ENCODE measurements at regions not wholly inside any gene's neighbourhood (a gene's known extent, or its start where the extent isn't known, plus 50 kb on each side); places are given as distances from the start of the nearest gene placed in this dataset.

DNA sequence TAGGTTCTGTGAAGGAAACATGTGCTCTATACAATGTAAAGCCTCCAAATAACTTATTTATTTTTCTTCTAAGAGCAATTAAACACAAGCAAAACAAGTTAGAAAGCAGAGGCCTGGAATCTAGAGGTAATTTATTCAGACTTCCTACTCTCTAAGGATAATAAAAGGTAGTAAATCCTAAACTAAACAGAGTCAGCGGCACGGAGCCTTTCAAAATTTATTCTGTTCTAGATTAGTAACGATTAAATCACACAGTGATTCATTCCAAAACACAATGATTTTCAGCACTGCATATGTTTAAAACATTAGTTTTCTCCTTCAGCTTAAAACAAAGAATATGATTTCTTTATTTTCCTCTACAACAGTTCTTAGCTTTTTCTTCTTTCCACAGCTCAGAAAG lies 160.9 kb downstream of the FBXO15 start:
- H3K9me3 Mint-ChIP-seq = peaks cover 8% of the 10 kb centered on the region
- H3K27ac Mint-ChIP-seq = peak overlapping the region in 2 of 3 experiments; percentile 4 to 59
- peaks cover 8% of the 10 kb centered on the region for H3K27me3 Mint-ChIP-seq (ENCODE audit: low read depth)
- H3K36me3 Mint-ChIP-seq (ENCODE audit: low read depth) = no peaks in the 10 kb centered on the region
- peaks cover 15% of the 10 kb centered on the region for H3K4me1 Mint-ChIP-seq
- H3K4me3 Mint-ChIP-seq = no peak overlapping the region
- TF ChIP-seq, protein P1, sequence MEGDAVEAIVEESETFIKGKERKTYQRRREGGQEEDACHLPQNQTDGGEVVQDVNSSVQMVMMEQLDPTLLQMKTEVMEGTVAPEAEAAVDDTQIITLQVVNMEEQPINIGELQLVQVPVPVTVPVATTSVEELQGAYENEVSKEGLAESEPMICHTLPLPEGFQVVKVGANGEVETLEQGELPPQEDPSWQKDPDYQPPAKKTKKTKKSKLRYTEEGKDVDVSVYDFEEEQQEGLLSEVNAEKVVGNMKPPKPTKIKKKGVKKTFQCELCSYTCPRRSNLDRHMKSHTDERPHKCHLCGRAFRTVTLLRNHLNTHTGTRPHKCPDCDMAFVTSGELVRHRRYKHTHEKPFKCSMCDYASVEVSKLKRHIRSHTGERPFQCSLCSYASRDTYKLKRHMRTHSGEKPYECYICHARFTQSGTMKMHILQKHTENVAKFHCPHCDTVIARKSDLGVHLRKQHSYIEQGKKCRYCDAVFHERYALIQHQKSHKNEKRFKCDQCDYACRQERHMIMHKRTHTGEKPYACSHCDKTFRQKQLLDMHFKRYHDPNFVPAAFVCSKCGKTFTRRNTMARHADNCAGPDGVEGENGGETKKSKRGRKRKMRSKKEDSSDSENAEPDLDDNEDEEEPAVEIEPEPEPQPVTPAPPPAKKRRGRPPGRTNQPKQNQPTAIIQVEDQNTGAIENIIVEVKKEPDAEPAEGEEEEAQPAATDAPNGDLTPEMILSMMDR (IDR thresholded peaks at IDR 0.05; ENCODE audit: unreplicated experiment in 3 of 3) = no peak

DNA sequence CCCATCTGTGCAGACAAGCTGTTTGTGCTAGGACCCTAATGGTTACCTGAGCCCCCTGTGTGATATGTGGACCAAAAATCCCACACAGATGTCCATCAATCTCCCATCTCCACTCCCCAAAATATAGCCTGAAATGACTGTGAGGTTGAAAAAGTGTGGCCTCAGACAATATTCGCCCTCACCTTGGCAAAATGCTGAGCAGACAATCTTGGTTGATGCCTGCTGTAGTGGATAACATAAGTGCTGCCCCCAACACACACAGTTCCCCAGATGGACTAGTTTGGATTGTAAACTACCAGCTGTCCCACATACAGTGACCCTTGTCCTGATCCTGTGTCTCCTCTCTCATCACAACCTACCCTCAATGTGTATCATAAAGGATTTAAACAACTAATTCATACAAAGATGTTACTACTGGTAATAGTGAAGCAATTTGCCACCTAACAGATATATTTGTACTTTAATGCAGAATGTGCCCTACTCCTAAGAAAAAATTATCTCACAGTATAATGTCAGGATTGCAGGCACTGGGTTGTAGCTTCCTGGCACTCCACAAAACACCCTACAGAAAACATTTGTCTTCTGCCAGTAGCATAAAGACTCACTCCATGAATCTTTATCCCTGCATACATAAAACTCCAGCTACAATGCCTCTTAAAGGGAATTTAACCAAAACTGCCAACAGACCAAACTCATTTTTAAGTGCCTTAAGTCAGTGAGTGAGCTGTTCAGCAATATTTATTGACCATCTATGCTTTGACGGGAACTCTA lies 161.6 kb downstream of the FBXO15 start:
- no peaks in the 10 kb centered on the region for H3K36me3 Mint-ChIP-seq (ENCODE audit: low read depth)
- TF ChIP-seq, protein P1 (IDR thresholded peaks at IDR 0.05; ENCODE audit: unreplicated experiment in 3 of 3) = no peak

DNA sequence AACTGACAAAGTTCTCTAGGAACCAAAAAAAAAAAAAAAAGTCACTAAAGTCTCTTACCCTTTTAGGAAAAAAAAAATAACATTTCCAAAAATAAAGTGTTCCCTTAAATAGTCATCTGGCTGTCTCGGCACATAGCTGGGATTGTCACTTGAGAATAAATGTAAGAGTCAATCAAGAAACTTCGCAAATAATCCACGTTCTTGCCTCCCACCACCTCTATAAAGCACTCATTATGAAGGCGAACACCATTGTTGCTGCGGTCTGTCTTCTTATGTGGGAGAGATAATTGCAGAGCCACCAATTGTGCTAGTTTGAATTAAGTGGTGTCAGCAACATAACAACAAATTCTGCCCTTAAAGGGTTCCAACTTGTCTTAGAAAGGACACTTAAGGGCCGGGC lies 163.7 kb downstream of the FBXO15 start:
- Mint-ChIP-seq H3K4me1 (peaks cover 25% of the 10 kb centered on the region), H3K9me3 (peaks cover 8% of the 10 kb centered on the region), H3K36me3 (ENCODE audit: low read depth) (no peaks in the 10 kb centered on the region), H3K27ac (no peak overlapping the region), H3K4me3 (no peak overlapping the region), H3K27me3 (ENCODE audit: low read depth) (peaks cover 8% of the 10 kb centered on the region)
- TF ChIP-seq, protein P1 (IDR thresholded peaks at IDR 0.05; ENCODE audit: unreplicated experiment in 3 of 3) = no peak

More for the DNA sequence above, 161.6 kb downstream of the FBXO15 start:
- Mint-ChIP-seq H3K27me3 (ENCODE audit: low read depth) (peaks cover 8% of the 10 kb centered on the region), H3K4me1 (peaks cover 19% of the 10 kb centered on the region), H3K4me3 (no peak overlapping the region), H3K9me3 (peaks cover 8% of the 10 kb centered on the region), H3K27ac (peak overlapping the region in 2 of 3 experiments; percentile 4 to 59)

DNA sequence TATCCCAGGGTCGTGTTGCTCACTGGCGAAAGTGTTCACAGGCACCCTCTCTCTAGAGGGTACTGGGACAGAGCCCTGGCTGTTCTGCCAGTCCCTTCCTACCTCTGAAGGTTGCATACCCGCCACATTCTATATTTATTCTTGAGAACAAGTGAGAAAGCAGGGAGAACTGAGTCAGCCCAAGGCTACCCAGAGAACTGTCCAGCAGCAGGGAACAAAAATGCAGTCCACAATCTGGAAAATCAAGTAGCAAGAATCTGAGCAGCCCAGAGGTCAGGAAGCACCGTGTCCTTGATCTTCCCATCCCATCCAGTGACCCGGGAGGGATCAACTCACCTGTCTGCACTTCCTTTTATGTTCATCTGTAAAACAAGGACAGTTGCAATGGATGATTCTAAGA lies 164.1 kb downstream of the FBXO15 start:
- Mint-ChIP-seq H3K36me3 (ENCODE audit: low read depth) (no peaks in the 10 kb centered on the region), H3K4me1 (peaks cover 25% of the 10 kb centered on the region), H3K27ac (no peak overlapping the region), H3K9me3 (peaks cover 8% of the 10 kb centered on the region), H3K27me3 (ENCODE audit: low read depth) (peaks cover 8% of the 10 kb centered on the region), H3K4me3 (no peak overlapping the region)
- TF ChIP-seq, protein P1 (IDR thresholded peaks at IDR 0.05; ENCODE audit: unreplicated experiment in 3 of 3) = no peak

DNA sequence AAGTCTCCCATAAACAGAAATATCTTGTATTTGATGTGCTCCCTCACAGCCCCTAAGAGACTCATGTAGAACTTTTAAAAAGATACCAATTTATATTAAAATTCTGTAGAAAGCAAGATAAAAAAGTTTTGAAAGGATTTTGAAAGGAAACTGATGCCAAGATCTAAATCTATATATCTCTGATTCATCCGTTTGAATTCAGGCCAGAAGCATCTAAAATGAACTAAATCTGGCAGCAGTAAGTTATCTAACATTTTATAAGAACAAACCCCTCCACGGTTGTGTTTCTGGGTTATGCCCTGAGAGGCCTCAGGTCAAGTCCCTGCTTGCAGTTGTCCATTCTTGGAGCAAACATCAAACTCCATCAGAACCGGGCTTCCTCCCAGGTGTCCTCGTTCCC lies 165.8 kb downstream of the FBXO15 start:
- Mint-ChIP-seq H3K9me3 (no peaks in the 10 kb centered on the region), H3K27me3 (ENCODE audit: low read depth) (peaks cover 8% of the 10 kb centered on the region), H3K36me3 (ENCODE audit: low read depth) (no peaks in the 10 kb centered on the region), H3K4me1 (peaks cover 20% of the 10 kb centered on the region), H3K4me3 (no peak overlapping the region), H3K27ac (no peak overlapping the region)
- TF ChIP-seq, protein P1 (IDR thresholded peaks at IDR 0.05; ENCODE audit: unreplicated experiment in 3 of 3) = no peak

Data from nephron (organoid).